Activated CD8-positive, alpha-beta memory T cell treated with anti-CD3 and anti-CD28 coated beads, Interleukin-2, amount 50 U/mL, for 1 hour (primary cell): ENCODE measurements at regions not wholly inside any gene's neighbourhood (a gene's known extent, or its start where the extent isn't known, plus 50 kb on each side); places are given as distances from the start of the nearest gene placed in this dataset.

Experiments used
- DNase-seq: peaks from one replicate; pipeline ENCODE4 v3.0.0-alpha.2; 2020; ENCODE audit errors: extremely low read depth

DNA sequence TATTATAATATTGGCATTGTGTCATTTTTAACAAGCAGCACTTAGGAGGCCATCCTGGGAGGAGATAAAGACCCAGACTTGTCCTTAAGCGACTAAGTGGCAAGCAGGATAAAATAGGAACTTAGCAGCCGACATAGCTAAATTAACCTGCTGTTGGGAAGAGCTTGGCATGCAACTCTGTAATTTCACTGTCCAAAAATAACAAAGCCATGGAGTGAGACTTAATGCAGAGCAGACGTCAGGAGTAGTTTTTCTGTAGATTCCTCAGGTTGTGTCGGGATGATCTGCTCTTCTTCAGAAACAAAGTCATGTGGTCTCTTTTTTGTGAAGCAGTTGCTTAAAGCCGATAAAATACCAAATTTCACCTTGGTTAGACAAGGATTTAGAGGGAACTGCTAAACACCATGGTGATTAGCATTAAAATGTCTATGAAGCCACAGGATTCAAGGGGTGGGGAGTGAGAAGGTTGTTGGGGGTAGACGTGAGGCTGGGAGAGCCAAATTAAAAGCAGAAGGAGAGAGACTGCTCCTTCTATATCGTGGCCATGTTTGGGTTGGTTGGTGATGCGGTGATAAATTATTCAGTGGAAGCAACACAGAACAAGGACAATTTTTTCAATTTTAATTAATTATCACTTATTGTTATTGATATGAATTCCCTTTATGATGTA is 303.0 kb downstream of the CSNK1G3 start:
- DNase-seq: no peak

DNA sequence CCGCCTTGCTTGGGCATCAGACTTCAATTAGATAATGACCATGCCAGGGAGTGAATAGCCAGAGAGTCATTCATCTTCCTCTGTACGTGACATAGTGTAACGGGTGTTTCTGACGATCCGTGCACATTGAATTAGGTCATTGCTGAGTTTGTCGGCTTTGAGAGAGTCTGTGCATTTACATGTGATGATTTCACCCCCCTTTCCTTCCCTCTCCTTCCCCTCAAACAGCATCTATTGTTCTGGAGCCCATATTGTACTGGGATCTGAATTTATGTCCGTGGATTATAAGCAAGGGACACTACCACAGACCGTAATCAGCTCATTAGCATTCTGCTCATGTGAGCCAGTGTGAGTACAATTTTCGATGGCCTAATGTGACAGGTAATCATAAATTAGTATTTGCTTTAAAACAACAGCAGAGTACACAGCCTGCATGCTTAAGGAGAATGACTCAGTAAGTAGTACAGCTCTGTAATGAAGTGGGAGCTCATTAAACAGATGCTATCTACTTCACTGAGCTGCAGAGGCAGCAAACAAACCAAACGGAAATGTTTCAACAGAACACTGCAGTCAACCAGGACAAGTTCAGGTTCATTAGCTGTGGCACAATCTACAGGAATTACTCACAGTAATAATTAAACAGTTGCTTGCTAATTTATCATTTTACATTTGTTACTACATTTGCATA is 302.1 kb downstream of the CSNK1G3 start:
- no peak for DNase-seq

DNA sequence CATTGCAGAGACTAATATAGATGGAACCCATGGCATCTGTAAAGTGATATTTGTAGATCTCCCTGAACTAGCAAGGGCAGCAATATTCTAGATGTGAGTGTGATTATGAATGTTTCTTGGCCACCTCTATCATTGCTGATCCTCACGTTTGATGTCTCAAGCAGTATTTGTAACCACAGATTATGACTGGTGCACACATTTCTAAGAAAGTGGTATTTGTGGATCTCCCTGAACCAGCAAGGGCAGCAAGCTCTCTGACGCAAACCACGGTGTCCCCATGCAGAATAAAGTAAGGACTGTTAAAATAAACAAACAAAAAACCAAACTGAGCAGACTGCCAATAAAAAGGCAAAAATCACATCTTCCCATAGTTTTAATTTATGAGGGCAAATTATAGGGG is 301.3 kb downstream of the CSNK1G3 start:
- DNase-seq: no peak

DNA sequence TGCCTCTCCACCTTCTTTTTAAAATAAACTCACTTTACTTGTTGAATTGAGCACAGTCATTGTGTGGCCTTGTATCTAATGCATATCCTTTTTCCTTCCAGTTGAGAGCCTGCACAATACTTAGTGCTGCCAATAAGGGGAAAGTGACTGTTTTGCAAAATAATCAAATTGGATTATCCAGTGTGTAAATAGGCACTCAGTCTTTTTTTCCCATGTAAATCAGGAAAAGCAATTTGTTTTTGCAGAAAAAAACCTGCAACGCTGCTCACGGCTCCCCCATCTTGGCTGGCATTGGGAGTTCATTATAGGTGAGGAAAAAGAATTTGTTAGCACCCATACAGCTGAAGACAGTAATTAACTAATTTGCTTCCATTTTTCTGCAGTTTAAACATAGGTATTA is 299.9 kb downstream of the CSNK1G3 start:
- DNase-seq: no peak

DNA sequence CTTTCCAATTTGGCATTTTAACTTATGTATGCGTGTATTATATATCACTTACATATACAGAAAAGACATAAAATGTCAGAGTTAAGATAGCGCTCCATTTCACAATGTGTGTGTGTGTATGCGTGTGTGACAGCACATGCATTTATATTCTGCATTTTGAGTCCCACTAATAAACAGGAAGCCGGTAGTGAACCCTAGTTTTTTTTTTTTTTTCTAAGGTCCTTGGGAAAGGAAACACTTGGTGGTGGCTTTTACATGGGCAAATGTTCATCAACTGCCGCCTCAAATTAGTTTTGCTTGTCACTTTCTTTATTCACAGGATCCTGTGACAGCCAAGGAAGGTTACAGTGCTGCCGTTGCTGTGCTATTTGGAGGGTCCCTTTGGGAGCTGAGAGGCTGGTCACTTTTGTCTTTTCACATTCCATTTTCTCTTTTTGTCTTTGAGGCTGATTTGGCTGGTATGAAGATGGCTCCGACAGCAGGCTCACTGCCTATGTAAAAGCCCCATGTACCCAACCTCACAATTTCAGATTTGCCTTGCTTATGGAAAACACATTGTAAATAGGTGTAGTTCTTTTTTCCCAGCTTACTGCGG is 298.9 kb downstream of the CSNK1G3 start:
- no peak for DNase-seq

DNA sequence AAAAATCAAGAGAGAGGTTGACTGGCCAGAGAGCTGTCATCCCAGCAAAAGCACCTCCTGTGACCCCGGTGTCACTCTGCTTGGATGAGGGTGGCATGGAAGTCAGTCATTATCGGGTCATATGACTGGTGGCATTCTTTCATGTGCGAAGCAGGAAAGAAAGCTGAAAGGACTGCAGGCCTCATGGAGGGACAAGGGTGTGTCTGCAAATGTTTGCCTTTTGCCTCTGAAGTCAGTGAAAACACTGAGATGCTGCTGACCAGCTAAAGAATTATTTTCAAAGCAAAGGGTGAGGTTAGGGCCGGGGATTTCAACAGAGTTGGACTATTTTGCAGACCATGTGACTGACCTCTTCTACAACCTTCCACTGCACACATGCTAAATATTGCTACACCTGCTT is 298.3 kb downstream of the CSNK1G3 start:
- DNase-seq: no peak

DNA sequence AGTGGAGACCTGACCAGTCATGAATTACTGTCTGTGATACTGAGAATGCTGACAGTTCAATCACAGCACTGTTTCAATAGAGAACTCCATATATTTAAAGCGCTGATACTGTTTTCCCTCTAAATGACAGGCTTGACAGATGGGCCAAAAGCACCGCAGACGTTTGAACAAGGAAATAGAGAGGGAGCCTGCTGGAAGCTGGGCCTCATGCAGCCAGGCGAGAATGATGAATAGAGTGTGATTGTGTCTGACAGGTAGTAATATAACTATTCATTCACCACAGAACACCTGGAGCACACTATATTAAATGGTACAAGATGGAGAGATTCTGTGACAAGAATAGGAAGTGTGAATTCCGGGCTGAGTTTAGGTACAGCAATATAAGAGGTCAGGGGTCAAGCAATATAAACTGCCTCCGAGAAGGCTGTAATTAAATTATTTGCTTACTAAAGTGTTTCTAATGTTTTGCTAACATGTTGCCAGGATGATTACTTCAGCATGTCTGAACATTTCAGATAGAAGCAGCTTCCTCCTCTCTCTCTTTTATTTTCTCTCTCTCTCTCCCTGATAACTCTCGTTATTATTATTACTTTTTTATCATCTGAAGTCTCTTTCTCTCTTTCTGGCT is 297.7 kb downstream of the CSNK1G3 start:
- DNase-seq: no peak

DNA sequence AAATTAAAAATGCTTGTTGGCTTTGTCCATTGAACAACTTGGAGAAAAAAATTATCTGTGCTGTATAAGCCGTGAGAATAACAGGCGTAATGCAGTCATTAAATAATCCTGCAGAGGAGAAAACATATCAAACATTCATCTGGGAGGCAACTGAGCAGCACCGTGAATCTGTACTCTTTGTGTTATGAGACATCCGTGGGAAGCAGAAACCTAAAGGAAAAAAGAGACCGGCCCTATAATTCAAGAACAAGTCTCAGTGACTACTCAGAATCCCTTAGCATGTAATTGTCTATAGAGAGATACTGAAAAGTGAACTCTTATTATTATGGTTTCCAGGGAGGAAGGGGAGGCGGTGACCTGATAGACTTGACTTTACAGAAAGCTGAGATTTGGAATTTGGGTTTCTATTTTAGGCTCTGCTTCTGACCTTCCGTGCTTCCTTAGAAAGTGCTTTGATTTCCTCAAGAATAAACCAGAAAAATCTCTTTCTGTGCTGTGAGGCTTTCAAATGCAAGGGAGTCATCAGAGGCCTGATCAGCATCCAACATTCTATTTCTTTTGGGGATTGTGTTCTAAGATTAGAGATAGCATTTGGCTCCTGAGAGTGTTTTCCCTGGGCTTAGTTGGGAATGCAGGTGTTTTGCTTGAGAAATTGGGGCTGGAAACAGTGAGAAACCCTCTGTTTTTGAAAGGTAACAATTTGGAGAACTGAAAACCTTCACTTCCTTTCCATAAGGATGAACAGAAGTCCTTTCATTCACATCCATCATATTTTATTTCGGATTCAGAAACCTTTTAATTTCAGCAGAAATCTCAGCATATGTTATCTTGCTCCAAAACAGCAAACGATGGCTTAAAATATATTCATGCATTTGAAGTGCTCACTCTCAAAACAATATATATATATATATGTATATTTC is 296.7 kb downstream of the CSNK1G3 start:
- no peak for DNase-seq

DNA sequence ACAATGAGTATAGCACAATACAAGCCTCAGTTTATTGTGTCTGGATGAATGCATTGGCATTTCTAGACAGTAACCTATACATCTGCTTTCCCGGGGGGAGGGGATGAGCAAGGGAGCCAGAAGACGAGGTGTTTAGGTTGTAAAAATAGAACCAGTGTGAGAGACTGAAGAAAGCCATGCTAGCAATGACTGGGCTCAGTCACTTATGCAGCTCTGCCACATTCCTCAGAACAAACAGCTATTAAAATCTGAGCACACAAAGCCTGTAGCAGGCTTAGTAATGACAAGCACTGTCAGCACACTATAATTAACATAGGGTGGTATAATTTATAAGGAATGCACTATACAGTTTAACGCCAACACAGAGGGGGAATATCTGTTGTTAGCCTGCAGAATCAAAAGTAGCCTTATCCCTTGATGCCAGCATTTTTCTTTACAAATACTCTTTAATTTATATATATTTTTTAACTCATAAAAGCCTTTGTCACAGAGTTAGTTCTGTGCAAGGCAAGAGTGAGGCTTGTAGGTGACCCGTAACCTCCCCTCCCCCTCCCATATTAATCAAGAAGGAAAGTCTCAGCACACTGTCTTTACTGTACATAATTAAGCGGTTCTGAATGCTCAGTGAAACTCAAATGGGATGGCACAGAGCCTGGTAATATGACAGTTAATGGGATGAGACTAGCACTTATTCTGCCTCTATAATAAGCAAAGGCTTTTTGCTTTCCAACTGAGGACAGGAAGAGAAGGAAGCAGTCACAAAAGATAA is 295.4 kb downstream of the CSNK1G3 start:
- DNase-seq: no peak

DNA sequence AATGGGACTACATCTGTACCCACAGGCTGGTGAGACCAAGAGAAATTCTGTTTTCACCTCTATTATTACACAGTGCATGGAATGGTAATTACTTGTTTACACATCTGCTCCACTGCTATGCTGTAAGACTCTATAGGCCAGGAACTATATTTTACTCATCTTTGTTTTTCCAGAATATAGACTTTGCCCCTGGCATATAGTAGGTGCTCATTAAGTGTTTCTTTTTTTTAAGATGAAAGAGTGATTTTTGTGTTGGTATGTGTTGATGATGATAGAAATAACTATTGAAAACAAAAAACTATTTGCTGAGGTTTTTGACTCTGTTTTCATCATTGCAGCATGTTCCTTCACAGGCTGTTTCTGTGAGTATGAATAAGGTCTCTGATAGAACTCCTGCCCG is 294.7 kb downstream of the CSNK1G3 start:
- no peak for DNase-seq

DNA sequence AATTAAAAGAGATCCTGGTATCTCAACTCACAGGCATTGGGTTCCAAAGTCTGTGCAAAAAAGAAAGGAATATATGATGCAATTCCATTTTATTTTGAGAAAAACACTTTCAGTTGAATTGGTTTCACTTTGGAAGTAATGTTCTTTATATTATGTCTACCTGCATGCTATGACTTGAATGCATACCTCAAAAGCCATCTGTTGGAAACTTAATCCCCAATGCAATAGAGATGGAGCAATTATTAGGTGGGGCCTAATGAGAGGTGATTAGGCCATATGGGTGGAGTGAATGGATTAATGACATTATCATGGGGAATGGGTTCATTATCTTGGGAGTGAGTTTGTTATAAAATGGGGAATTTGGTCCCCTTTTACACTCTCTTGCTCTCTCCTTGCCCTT is 293.3 kb downstream of the CSNK1G3 start:
- no peak for DNase-seq

DNA sequence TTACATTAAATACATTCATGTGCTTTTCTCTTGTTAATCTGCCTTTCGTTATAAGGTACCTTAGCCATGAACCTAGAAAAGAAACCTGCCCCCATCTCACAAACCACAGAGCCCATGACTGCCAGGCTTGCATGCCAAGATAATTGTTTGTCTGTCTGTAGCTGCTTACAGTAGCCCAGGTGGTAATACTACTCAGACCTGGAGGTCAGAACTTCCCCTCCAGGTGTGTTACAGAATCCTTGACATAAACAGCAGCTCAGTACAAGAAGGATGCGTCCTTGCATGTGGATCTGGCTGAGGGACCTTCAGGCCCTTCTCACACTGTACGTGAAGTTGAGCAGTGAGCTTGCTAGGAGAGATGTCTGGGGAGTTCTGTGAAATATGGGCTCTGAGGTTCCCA is 291.4 kb downstream of the CSNK1G3 start:
- no peak for DNase-seq

DNA sequence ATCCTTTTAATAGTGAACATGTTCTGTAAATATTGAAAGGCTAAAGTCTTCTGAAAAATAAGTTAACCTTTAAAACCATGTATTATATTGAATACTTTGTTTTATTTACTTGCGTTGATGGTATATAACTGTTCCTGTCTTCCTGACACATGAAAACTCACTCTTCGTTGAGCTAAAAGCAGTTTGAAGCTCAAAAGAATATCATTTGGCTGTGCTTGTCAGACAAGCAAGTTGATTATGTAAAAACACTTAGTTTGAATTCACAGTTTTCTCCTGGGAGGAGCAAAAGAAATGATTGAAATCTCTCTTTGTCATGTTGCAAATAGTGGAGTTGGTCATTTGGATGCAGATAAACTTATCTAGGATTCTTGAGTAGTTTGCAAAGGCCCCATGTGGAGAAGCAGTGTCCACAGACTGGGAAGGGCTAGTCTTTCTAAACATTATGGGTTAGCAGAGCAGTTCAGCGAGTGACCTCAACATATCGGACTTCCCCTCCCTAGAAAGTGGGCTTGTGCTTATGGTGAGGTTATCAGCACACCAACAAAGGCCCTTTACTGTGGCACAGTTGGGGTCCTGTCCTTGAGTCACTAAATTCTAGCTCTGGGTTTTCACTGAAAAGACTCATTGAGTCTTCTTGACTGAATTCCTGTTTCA is 290.4 kb downstream of the CSNK1G3 start:
- DNase-seq: no peak

DNA sequence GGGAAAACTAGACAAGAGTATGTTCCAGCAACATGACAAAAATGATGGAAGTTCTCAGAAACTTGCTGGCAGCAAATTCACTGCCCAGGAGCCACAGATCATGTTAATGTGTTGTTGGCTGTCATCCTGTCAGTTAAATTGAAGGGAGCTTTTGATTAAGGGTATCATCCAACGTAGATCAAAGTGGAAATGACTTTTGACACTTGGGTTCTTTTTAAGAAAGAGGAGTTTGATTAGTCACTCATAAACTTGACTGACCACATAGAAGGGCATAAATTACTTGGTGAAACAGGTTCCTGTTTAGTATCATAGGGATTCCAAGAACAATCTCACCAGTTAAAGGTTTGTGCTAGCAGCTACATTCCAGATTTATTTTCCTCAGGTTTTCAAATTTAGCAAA is 288.7 kb downstream of the CSNK1G3 start:
- no peak for DNase-seq

DNA sequence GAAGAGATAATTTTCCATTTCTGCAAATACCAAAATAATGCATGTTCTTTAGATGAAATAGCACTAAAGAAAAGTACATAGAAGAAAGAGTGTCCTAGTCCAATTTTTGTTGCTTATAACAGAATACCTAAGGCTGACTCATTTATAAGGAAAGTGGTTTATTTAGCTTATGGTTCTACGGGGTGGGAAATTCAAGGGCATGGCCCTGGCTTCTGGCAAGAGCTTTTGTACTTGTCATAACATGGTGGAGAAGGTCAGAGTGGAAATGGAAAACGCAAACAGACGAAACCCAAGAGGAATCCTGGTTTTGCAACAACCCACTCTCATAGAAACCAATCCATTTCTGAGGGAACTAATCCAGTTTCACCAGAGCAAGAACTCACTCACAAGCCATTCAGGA is 283.7 kb downstream of the CSNK1G3 start:
- DNase-seq: no peak

DNA sequence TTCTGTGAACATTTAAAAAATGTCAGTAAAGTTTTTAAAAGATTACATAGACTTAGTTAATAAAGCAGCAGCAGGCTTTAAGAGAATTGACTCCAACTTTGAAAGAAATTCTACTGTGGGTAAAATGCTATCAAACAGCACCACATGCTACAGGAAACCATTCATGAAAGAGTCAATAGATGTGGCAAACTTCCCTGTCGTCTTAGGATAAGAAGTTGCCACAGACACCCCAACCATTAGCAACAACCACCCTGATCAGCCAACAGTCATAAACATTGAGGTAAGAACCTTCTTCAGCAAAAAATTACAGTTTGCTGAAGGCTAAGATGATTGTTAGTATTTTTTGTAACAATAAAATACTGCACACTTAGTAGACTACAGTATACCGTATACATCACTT is 278.2 kb downstream of the CSNK1G3 start:
- DNase-seq: no peak

DNA sequence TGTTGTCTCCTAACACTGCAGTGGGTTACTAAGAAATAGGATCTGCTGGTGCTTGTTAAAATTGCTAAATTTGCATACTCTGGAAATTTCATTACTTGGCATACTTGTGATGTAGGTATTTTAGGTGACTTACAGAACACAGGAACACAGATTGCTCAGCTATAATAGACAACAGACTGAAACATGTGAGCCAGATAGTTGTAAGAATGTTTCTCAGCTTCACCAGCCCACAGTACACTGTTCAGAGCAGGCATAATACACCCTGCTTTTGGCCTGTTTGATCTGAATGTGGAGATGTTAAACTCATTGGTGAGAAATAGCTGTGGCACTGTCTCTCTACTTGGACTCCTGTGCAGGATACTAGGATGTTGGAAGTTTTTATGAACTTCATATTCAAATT is 275.7 kb downstream of the CSNK1G3 start:
- no peak for DNase-seq

DNA sequence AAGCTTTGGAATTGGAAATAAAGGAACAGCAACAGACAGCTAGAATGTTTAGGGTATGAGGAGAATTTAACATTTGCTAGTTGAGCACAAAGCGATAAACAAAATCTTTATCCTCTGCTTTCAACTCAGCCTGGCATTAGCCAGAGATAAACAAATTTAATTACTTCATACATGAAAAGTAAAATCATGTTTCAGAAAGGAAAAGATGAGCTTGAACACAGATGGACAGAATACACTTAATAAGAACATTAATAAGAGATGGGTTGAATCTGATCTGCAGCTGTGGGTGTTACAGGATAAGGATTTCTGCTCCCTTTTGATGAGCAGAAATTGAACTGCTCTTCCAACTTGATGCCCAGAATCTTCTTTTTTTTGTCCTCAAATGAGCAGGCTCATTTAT is 275.2 kb downstream of the CSNK1G3 start:
- DNase-seq: no peak

DNA sequence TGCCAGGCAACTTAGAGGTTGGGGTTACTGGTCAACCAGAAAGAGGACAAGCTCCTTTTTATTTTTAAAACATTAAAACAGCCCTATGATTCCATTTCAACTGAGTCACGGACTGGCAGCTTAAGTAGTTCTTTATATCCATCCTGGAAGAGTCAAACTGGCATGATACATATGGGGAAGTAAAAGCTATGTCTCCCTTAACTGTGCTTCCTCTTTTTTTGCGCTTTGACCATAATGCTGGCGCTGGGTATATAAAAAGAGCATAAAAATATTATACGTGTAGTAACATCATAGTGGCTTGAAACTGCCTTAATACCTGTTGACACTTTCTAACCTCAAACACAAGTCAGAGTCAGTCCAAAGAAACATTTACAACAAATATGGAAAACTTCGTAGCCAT is 274.4 kb downstream of the CSNK1G3 start:
- no peak for DNase-seq
